SK-N-SH treated with all-trans-retinoic acid at 6 μM for 48 hours (cell line): ENCODE measurements at regions not wholly inside any gene's neighbourhood (a gene's known extent, or its start where the extent isn't known, plus 50 kb on each side); places are given as distances from the start of the nearest gene placed in this dataset.

Source experiments
- ATAC-seq: fragments of 200-7000 bp; cut with Tn5 transposase; 3 replicates; pipeline ENCODE4 v1.9.1; 2020; ENCODE audit warnings: mild to moderate bottlenecking, moderate library complexity
- ARNTL ChIP-seq: fragments of 450-650 bp; formaldehyde crosslinking; IDR thresholded peaks from 2 replicates; pipeline ENCODE4 v1.5.0; 2020; ENCODE audit warnings: low read depth, mild to moderate bottlenecking, moderate library complexity, borderline replicate concordance
- BACH2 ChIP-seq: fragments of 250-450 bp; sonication (Bioruptor Pico); IDR thresholded peaks from 2 replicates; pipeline ENCODE4 v1.9.0; 2021; ENCODE audit warnings: mild to moderate bottlenecking, borderline replicate concordance
- CSDC2 ChIP-seq: fragments of 250-450 bp; sonication (Bioruptor Pico); IDR thresholded peaks from 2 replicates; pipeline ENCODE4 v1.5.0; 2020; ENCODE audit warnings: mild to moderate bottlenecking, moderate library complexity
- GLIS3 ChIP-seq: fragments of 250-450 bp; sonication (Bioruptor Pico); IDR thresholded peaks from 2 replicates; pipeline ENCODE4 v1.5.0; 2020; ENCODE audit warnings: mild to moderate bottlenecking, moderate library complexity
- ISL1 ChIP-seq: fragments of 250-450 bp; sonication (Bioruptor Pico); IDR thresholded peaks from 2 replicates; pipeline ENCODE4 v2.1.2; 2022; ENCODE audit warnings: mild to moderate bottlenecking, moderate library complexity
- PPARA ChIP-seq: fragments of 250-450 bp; sonication (Bioruptor Pico); IDR thresholded peaks from 2 replicates; pipeline ENCODE4 v1.5.0; 2020; ENCODE audit warnings: mild to moderate bottlenecking, borderline replicate concordance
- RARB ChIP-seq: fragments of 250-450 bp; sonication (Bioruptor Pico); IDR thresholded peaks from 2 replicates; pipeline ENCODE4 v1.8.0; 2021; ENCODE audit warnings: mild to moderate bottlenecking, moderate library complexity
- SNAI2 ChIP-seq: fragments of 250-450 bp; sonication (Bioruptor Pico); IDR thresholded peaks from 2 replicates; pipeline ENCODE4 v1.5.0; 2020; ENCODE audit warnings: mild to moderate bottlenecking, moderate library complexity
- TOX ChIP-seq: fragments of 250-450 bp; sonication (Bioruptor Pico); IDR thresholded peaks from 2 replicates; pipeline ENCODE4 v1.8.0; 2021; ENCODE audit warnings: mild to moderate bottlenecking, moderate library complexity, borderline replicate concordance
- ZC3H10 ChIP-seq: fragments of 250-450 bp; sonication (Bioruptor Pico); IDR thresholded peaks from 2 replicates; pipeline ENCODE4 v1.5.1; 2021; ENCODE audit warnings: mild to moderate bottlenecking, moderate library complexity
- ZFP3 ChIP-seq: fragments of 250-450 bp; sonication (Bioruptor Pico); IDR thresholded peaks from 2 replicates; pipeline ENCODE4 v1.5.0; 2020; ENCODE audit warnings: mild to moderate bottlenecking, moderate library complexity
- ZNF565 ChIP-seq: fragments of 450-650 bp; formaldehyde crosslinking; conservative IDR thresholded peaks from 2 replicates; pipeline ENCODE4 v1.5.0; 2020; ENCODE audit warnings: low read depth, mild to moderate bottlenecking, moderate library complexity
- ZNF70 ChIP-seq: fragments of 450-650 bp; formaldehyde crosslinking; IDR thresholded peaks from 2 replicates; pipeline ENCODE4 v1.5.0; 2020; ENCODE audit warnings: mild to moderate bottlenecking, moderate library complexity
- ZNF8 ChIP-seq: fragments of 450-650 bp; formaldehyde crosslinking; IDR thresholded peaks from 2 replicates; pipeline ENCODE4 v1.5.0; 2020; ENCODE audit warnings: mild to moderate bottlenecking, moderate library complexity
- TF ChIP-seq, protein P1 (sequence below): fragments of 250-450 bp; sonication (Bioruptor Pico); IDR thresholded peaks from 2 replicates; pipeline ENCODE4 v1.5.0; 2020; ENCODE audit warnings: mild to moderate bottlenecking, moderate library complexity
- TF ChIP-seq, protein P2 (sequence below): fragments of 250-450 bp; sonication (Bioruptor Pico); IDR thresholded peaks from 2 replicates; pipeline ENCODE4 v1.5.1; 2020; ENCODE audit warnings: low read depth, mild to moderate bottlenecking, moderate library complexity
- TF ChIP-seq, protein P3 (sequence below): fragments of 250-450 bp; sonication (Bioruptor Pico); IDR thresholded peaks from 2 replicates; pipeline ENCODE4 v1.8.0; 2020; ENCODE audit warnings: mild to moderate bottlenecking, moderate library complexity, borderline replicate concordance
- TF ChIP-seq, protein P4 (sequence below): fragments of 250-450 bp; sonication (Bioruptor Pico); IDR thresholded peaks from 2 replicates; pipeline ENCODE4 v1.8.0; 2021; ENCODE audit warnings: low read depth, mild to moderate bottlenecking, moderate library complexity, borderline replicate concordance

DNA sequence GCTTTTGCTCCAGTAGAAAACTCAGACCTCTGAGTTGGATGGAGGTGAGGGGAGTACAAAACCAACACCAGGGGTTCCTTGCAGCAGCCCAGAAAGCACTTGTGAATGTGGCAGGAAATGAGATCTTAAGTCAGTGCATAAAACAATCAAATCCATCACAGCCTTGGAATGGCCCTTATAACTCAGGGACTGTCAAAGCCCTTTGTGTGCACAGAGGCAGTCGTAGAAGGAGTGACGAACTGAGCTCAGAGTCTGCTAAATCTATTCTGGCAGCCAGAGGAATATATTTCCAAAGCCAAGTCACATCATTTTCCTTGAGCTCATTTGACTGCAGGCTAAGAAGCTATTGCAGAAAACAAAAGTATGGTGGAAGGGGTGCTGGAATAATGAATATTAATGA is 676.6 kb downstream of the DHX35 start:
- no peak for TF ChIP-seq CSDC2 (CRISPR knock-in tag)
- ATAC-seq = no peak

DNA sequence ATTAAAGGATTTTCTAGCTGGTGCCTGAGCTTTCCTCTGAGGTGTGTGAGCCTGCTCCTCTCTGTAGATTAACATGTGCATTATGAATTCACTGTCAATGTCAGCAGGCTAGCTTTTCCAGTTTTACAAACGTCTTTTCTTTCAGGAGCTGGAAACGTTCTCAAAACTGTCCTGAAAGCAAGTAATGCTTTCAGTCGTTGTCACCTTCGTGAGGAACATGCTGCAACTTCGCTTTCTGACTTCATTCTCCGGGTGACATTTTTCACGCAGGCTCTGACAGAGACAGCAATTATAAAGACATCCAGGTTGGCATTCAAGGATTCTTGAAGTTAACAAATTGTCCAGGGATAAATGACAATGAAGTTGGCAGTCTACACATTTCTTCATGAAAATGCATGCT is 671.5 kb downstream of the DHX35 start:
- ATAC-seq = no peak
- TF ChIP-seq ZC3H10 (CRISPR knock-in tag) (no peak), SNAI2 (CRISPR knock-in tag) (no peak), ZNF70 (CRISPR knock-in tag) (no peak), RARB (CRISPR knock-in tag) (no peak), GLIS3 (CRISPR knock-in tag) (no peak), PPARA (no peak), ZFP3 (CRISPR knock-in tag) (no peak)
- TF ChIP-seq, protein P1, sequence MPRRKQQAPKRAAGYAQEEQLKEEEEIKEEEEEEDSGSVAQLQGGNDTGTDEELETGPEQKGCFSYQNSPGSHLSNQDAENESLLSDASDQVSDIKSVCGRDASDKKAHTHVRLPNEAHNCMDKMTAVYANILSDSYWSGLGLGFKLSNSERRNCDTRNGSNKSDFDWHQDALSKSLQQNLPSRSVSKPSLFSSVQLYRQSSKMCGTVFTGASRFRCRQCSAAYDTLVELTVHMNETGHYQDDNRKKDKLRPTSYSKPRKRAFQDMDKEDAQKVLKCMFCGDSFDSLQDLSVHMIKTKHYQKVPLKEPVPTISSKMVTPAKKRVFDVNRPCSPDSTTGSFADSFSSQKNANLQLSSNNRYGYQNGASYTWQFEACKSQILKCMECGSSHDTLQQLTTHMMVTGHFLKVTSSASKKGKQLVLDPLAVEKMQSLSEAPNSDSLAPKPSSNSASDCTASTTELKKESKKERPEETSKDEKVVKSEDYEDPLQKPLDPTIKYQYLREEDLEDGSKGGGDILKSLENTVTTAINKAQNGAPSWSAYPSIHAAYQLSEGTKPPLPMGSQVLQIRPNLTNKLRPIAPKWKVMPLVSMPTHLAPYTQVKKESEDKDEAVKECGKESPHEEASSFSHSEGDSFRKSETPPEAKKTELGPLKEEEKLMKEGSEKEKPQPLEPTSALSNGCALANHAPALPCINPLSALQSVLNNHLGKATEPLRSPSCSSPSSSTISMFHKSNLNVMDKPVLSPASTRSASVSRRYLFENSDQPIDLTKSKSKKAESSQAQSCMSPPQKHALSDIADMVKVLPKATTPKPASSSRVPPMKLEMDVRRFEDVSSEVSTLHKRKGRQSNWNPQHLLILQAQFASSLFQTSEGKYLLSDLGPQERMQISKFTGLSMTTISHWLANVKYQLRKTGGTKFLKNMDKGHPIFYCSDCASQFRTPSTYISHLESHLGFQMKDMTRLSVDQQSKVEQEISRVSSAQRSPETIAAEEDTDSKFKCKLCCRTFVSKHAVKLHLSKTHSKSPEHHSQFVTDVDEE = no peak

DNA sequence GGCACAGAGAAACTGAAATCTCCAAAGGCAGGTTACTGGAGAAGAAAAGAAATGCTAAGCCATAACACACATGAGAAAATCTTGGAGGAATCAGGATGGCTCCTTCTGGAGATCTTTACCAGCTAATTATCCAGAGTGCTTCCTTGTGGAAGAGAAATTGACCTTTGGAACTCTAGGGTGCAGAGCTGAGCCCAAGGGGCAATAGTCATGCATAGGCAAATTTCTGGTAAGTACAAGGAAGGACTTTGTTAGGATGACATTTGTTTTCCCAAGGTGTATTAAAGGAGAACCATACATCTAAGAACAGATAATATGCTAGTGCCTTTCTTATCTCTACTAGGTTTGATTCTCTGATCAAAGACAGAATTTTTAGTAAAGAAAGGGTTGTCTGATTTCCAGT is 670.6 kb downstream of the DHX35 start:
- ATAC-seq = no peak
- TF ChIP-seq GLIS3 (CRISPR knock-in tag) (no peak), BACH2 (no peak), ZNF8 (CRISPR knock-in tag) (no peak)
- TF ChIP-seq, protein P2, sequence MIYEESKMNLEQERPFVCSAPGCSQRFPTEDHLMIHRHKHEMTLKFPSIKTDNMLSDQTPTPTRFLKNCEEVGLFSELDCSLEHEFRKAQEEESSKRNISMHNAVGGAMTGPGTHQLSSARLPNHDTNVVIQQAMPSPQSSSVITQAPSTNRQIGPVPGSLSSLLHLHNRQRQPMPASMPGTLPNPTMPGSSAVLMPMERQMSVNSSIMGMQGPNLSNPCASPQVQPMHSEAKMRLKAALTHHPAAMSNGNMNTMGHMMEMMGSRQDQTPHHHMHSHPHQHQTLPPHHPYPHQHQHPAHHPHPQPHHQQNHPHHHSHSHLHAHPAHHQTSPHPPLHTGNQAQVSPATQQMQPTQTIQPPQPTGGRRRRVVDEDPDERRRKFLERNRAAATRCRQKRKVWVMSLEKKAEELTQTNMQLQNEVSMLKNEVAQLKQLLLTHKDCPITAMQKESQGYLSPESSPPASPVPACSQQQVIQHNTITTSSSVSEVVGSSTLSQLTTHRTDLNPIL (CRISPR knock-in tag) = no peak
- TF ChIP-seq, protein P3, sequence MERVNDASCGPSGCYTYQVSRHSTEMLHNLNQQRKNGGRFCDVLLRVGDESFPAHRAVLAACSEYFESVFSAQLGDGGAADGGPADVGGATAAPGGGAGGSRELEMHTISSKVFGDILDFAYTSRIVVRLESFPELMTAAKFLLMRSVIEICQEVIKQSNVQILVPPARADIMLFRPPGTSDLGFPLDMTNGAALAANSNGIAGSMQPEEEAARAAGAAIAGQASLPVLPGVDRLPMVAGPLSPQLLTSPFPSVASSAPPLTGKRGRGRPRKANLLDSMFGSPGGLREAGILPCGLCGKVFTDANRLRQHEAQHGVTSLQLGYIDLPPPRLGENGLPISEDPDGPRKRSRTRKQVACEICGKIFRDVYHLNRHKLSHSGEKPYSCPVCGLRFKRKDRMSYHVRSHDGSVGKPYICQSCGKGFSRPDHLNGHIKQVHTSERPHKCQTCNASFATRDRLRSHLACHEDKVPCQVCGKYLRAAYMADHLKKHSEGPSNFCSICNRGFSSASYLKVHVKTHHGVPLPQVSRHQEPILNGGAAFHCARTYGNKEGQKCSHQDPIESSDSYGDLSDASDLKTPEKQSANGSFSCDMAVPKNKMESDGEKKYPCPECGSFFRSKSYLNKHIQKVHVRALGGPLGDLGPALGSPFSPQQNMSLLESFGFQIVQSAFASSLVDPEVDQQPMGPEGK (CRISPR knock-in tag) = no peak

DNA sequence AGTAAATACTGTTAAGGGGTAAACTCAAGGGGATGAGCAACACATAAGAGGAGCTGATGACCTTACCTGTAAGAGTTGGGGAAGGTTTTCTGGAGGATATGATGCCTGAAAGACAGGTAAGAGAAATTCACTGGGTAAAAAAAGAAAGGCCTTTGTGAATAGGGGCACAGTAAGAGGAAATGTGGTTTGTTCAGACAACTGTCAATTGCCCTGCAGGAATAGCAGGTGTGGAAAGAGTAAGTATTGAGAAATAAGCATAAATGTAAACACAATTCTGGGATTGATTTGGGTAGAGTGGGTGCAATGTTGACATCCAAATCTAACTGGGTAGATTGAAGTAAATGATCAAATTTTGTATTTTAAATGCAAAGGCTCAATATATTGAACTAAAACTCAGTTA is 670.0 kb downstream of the DHX35 start:
- no peak for ATAC-seq
- no peak for TF ChIP-seq PPARA
- TF ChIP-seq TOX (CRISPR knock-in tag) = no peak
- TF ChIP-seq BACH2 = no peak
- TF ChIP-seq RARB (CRISPR knock-in tag) = no peak
- TF ChIP-seq ISL1 (CRISPR knock-in tag) = no peak
- TF ChIP-seq ZNF565 = no peak
- no peak for TF ChIP-seq SNAI2 (CRISPR knock-in tag)
- TF ChIP-seq ZC3H10 (CRISPR knock-in tag) = no peak
- TF ChIP-seq, protein P1 = no peak

DNA sequence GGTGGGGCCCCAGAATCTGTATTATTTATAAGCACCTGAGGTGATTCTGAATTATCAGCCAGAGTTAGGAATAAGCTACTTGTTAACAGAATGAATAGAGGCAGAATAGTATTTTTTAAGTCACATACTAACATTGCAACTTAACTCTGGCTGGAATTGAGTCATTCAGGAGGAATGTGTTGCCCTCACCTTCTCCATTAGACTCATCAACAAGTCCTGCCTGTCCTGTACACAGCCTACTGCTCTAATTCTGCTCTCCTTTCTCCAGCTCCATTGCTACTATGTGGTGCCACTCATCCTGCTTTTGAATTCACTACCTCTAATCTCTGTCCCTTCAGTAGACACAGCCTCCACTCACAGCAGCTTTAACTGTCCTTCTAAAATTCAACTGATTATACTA is 669.4 kb downstream of the DHX35 start:
- ATAC-seq = no peak

More for the DNA sequence above, 669.4 kb downstream of the DHX35 start:
- TF ChIP-seq ARNTL = no peak
- TF ChIP-seq, protein P4, sequence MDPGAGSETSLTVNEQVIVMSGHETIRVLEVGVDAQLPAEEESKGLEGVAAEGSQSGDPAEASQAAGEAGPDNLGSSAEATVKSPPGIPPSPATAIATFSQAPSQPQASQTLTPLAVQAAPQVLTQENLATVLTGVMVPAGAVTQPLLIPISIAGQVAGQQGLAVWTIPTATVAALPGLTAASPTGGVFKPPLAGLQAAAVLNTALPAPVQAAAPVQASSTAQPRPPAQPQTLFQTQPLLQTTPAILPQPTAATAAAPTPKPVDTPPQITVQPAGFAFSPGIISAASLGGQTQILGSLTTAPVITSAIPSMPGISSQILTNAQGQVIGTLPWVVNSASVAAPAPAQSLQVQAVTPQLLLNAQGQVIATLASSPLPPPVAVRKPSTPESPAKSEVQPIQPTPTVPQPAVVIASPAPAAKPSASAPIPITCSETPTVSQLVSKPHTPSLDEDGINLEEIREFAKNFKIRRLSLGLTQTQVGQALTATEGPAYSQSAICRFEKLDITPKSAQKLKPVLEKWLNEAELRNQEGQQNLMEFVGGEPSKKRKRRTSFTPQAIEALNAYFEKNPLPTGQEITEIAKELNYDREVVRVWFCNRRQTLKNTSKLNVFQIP (CRISPR knock-in tag) = no peak
